Brain pericyte (primary cell): ENCODE measurements at regions not wholly inside any gene's neighbourhood (a gene's known extent, or its start where the extent isn't known, plus 50 kb on each side); places are given as distances from the start of the nearest gene placed in this dataset.
"Not testable (repeated sequence)": the region's sequence is repeated elsewhere in the genome, so short reads cannot be mapped to it uniquely, and the experiment has no call there.

Source experiments
- DNase-seq: peaks from one replicate; pipeline ENCODE4 v3.0.0-alpha.2; 2012; ENCODE audit warnings: low read depth, low spot score

- DNase-seq = no peak
Observed at GRCh38 chr9:103068753-103069152, 73.6 kb downstream of the CYLC2 start.

- DNase-seq = no peak
Observed at GRCh38 chr9:103078581-103078980, 83.4 kb downstream of the CYLC2 start.

- no peak for DNase-seq
Observed at GRCh38 chr9:103082494-103082893, 87.4 kb downstream of the CYLC2 start.

GRCh38 chr9:103089357-103089756 is 94.2 kb downstream of the CYLC2 start:
- no peak for DNase-seq

- DNase-seq = no peak
Observed at GRCh38 chr9:103104101-103104500, 109.0 kb downstream of the CYLC2 start.

- no peak for DNase-seq
Observed at GRCh38 chr9:103116246-103116645, 121.1 kb downstream of the CYLC2 start.

DNA sequence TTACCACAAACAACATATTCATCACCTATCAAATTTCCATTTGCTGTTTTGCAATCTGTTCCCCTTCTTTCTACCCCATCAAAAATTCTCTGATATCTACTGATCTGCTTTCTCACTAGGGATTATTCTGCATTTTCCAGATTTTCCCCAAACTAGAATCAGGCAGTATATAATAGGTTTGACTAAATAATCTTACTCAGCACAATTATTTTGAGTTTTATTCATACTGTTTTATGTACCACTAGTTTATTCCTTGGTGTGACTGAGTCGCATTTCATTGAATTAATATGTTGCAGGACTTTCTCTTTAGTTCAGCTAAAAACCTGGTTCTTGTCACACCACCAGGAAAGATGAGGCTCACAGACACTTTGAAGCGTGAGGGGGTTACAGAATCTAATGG is 131.4 kb downstream of the CYLC2 start:
- no peak for DNase-seq

DNA sequence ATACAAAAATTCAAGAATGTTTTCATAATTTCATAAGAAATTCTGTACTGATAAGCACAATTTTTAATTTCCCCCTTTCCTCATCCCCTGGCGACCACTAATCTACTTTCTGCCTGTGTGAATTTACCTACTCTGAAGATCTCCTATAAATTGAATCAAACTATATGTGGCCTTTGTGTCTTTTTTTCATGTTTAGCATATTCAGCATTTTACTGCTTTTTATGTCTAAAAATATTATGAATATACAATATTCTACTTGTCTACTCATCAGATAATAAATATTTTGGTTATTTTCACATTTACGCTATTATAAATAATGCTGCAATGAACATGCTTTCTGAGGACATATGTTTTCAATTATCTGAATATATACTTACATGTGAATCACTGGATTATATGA is 144.8 kb downstream of the CYLC2 start:
- DNase-seq = no peak

- no peak for DNase-seq
Observed at GRCh38 chr9:103152473-103152872, 157.3 kb downstream of the CYLC2 start.

- no peak for DNase-seq
Observed at GRCh38 chr9:103167530-103167929, 172.4 kb downstream of the CYLC2 start.

GRCh38 chr9:103168254-103168653 is 173.1 kb downstream of the CYLC2 start:
- no peak for DNase-seq

DNA sequence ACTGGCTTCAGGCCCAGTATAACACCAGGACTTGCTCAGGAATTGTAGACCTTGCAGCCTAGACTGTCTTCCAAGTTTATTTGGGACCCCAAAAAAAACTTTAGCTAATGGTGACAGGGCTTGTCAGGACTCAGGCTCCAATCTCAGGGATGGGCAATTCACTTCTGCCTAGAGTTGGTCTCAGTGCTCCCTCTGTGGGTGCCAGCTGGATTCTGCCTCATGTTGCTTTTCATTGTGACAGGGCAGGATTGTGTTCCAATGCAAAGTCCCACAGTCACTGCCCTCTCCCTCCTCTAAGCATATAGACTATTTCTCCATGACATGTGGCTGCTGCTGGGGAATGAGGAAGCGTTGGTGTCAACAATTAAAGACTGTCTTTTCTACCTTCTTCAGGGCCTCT is 174.7 kb downstream of the CYLC2 start:
- no peak for DNase-seq

DNA sequence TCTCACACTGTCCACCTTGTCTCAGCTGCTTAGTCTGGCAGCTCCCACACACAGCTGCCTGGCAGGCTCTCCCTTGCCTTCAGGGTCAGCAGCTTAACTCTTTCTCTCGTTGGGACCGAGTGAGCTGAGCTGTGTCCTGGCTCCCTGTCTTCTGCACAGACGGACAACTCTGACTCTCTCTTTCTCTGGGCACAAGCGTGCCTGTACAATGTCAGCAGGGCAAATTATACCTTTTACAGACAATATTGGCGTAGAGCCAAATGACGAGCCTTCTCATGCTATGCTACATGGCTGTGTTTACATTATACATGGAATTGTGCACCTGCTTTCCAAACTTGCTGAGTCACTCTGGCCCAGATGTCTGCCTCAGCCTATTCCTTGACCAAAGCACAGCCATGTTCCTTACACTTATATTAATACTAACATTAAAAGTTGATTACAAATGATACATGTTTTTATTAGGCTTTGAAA is 188.6 kb downstream of the CYLC2 start:
- no peak for DNase-seq

DNA sequence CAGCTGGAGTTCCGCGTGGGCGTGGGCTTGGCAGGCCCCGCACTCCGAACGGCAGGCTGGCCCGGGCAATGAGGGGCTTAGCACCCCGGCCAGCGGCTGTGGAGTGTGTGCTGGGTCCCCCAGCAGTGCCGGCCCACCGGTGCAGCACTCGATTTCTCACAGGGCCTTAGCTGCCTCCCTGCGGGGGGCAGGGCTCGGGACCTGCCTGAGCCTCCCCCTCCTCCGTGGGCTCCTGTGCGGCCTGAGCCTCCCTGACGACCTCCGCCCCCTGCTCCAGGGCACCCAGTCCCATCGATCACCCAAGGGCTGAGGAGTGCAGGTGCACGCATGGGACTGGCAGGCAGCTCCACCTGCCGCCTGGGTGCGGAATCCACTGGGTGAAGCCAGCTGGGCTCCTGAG is 191.8 kb downstream of the CYLC2 start:
- DNase-seq = no peak

GRCh38 chr9:103188781-103189350 is 193.7 kb downstream of the CYLC2 start:
- no peak for DNase-seq

GRCh38 chr9:103193992-103194391 is 198.9 kb downstream of the CYLC2 start:
- no peak for DNase-seq

DNA sequence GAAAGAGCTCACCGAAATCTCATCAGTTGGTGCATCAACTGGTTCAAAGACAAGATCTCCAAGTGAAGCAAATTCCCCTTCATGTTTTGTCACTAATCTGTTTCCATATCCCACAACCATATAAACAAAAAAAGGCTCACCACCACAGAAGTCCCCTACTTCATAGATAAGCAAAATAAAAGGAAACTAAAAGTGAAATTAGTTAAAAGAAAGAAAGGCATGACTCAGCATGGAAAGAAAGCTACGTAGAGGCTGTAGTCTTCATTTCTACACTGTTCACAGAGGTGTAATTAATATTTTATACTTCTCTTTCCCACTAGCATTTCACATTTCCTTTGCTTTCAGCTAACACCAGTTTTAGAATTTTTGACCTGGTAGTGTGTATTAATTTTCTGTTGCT is 208.0 kb downstream of the CYLC2 start:
- DNase-seq = no peak

- not testable (repeated sequence) for DNase-seq
Observed at GRCh38 chr9:103205881-103206585, 210.9 kb downstream of the CYLC2 start.

GRCh38 chr9:103210607-103211006 is 215.5 kb downstream of the CYLC2 start:
- DNase-seq = no peak

DNA sequence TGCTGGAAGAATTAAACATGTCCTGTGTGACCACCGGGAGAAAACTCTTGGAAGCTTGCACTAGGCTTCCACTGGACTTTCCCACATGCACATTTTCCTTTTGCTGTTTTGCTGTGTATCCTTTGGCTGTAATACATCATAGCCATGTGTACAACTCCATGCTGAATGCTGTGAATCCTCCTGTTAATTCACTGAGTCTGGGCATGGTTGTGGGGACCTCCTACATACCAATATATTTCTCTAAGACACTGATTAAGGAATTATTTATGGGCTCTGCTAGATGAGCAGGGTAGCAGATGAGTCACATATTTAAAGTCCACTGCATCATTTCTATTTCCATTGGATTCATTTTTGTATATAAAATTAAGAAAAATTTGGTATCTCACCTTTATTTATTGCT is 220.1 kb downstream of the CYLC2 start:
- no peak for DNase-seq

DNA sequence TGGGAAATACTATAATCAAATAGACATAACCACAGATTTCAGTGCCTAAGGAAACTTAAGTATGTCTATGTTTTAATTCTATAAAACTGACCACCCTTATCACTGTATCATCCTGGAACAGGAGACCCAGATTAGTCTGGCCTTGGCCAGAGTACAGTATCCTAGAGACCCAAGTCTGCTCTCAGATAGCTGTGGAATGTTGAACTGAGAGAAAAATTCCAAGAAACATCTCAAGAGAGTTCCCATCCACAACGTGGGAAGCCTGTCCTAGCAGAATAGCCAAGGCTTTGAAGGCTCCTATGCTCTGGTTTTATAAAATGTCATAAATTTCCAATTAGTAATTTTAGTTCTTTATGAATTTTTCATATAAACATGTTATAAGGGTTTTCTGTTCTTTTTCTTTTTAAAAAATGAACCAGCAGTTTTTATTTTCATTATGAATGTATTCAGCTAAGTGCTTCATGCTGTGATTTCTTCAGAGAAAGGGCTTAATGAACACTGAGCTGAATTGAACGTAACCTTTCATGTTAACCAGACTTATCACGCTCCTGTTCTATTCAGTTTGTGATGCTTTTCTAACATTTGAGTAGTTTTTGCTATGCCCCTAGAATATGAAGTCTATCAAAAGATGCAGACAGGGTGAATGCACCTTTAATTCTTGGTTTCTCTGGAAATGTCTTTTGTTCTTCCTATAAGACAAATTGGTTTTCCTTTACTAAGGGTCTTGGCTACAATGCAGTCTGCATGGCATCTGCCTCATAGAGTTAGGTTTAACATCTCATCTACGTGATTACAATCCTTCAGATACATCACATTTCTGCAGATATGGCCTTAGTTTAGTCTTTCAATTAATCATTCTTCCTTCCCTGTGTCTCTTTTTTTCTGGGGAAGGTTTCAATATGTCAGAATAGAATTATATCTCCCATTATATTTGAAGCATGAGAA is 230.8 kb downstream of the CYLC2 start:
- DNase-seq = no peak

DNA sequence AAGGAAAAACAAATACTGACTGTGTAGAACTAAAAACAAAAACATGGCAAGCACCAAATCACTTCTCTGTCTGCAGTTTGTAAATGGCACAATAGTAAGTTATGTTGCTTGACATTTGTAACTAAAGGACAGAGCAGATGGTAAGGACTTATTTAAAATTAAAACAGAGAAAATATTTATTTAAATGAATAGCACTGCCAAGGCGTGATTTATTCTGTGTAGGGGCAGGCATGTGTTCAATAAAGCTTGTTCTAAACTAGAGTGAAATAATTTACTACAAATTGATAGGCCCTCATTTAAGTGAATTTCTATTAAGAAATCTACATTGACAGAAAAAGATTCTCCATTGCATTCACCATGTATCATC is 231.5 kb downstream of the CYLC2 start:
- no peak for DNase-seq
